ENCODE measurements at regions not wholly inside any gene's neighbourhood (a gene's known extent, or its start where the extent isn't known, plus 50 kb on each side); places are given as distances from the start of the nearest gene placed in this dataset.

DNA sequence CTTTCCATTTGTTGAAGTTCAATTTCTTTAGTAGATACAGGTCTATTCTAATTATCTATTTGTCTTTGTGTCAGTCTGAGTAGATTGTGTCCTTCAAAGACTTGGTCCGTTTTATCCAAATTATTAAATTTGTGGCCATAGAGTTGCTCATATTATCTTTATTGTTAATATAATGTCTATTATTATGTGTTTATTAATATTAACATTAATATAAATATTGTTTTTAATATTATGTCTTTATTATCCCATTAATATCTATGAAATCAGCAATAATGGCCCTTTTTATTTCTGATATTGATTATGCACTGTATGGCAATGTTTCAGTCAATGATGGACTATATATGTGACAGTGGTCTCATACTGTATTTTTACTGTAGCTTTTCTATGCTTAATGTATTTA is 2067.3 kb upstream of the AGA start:
- TF ChIP-seq, protein P1, sequence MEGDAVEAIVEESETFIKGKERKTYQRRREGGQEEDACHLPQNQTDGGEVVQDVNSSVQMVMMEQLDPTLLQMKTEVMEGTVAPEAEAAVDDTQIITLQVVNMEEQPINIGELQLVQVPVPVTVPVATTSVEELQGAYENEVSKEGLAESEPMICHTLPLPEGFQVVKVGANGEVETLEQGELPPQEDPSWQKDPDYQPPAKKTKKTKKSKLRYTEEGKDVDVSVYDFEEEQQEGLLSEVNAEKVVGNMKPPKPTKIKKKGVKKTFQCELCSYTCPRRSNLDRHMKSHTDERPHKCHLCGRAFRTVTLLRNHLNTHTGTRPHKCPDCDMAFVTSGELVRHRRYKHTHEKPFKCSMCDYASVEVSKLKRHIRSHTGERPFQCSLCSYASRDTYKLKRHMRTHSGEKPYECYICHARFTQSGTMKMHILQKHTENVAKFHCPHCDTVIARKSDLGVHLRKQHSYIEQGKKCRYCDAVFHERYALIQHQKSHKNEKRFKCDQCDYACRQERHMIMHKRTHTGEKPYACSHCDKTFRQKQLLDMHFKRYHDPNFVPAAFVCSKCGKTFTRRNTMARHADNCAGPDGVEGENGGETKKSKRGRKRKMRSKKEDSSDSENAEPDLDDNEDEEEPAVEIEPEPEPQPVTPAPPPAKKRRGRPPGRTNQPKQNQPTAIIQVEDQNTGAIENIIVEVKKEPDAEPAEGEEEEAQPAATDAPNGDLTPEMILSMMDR (IDR thresholded peaks at IDR 0.05) = no peak
- TF ChIP-seq POLR2A (IDR thresholded peaks at IDR 0.05) = no peak
